ENCODE measurements at regions not wholly inside any gene's neighbourhood (a gene's known extent, or its start where the extent isn't known, plus 50 kb on each side); places are given as distances from the start of the nearest gene placed in this dataset.
A peak's percentile ranks its signal among the peaks of the same experiment; 100 is the strongest.

DNA sequence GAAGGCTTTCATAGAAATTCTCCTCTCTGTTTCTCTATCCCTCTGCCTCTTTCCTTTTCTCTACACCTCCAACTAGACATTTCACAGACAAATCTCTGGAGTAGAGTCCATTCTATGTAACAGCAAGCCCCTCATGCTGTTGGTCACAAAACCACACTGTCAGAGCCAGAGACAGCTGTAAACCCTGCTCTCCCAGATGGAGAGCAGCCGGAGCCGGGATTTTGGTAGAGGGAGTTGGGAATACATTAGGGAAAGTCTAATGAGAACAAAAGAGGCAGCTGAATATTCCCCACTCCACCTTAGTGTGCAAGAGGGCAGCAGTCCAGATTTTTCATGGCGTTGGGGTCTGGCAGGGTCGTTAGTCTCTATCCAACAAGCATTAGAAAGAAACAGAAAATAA lies 68.3 kb upstream of the EDN1 start:
- no peak for DNase-seq (ENCODE audit: low read depth in 1 of 2, low spot score in 1 of 2)

DNA sequence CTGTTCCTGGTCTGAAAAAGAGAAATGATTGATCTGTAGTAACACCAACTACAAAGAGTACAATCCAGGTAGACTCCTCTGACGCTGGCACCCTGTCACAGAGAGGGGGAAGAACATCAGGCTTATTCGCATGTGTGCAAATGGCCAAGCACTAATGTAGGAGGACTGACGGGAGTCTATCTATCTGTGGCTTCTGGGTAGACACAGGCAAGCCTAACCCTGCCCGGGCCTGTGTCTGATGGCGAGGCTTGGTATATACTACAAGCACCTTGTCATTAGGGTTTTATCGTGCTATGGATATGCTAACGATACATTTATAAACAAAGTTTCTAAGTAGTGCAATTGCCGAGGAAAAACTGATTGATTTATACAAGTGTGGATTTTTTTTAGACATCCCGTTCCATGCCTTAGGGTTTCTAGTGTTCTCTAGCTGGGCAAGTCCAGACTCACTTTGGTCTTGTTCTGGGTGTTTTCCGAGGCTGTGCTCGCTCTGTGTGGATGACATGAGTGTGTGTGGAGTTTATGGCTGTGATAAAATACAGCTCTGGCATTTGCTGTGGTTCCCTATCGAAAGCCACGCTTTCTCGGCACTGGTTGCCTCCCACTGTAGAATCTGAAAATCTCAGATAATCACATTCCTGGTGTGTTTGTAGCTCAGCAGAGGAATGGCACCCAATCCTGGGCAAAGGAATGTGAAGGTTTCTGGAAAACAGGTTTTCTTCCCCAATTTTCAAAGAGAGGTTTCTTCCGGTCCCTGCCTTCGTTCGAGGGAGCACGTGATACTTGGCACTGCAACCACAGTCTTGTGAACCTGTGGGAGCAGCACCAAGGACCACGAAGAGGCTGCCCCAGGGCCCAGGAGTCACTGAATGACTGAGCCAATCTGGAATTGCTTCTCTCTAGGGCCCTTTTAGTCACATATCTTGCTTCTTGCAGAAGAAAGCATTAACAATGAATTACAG lies 67.5 kb upstream of the EDN1 start:
- no peak for DNase-seq (ENCODE audit: low read depth in 1 of 2, low spot score in 1 of 2)

DNA sequence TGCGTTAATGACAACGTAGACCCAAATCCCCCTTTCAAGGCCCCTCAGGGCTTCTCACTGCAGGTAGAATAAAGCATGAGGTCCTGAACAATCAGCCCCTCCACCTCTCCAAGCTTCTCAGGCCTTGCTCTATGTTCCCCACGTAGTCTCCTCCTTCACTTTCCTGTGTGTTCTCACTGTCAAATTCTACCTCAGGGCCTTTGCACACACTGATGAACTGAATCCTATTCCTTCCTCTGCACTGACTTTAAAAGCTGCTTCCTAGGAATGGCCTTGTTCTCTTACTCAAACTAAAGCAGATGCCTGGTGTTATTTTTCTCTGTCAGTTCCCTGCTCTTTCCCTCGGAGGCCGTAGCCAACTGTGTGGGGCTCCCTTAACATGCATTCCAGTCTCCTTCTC lies 66.8 kb upstream of the EDN1 start:
- no peak for DNase-seq (ENCODE audit: low read depth in 1 of 2, low spot score in 1 of 2)

DNA sequence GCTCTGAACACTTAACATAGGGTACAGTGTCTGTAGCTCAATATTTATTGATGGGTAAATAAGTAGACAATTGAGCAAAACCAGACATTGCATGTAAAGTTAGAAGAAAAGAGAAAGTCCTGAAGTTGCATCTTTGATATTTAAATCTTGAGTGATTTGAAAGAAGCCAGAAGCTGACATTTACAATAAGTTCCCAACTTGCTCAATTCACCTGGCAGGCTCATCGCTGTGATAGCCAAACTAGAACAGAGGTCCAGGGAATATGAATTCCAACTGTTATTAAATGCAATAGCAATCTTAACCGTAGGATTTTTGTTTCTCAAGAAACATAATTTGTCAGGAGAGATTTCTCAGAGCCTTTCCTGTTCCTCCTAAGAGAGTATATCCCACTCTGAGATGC lies 65.9 kb upstream of the EDN1 start:
- DNase-seq (ENCODE audit: low read depth in 1 of 2, low spot score in 1 of 2): no peak

DNA sequence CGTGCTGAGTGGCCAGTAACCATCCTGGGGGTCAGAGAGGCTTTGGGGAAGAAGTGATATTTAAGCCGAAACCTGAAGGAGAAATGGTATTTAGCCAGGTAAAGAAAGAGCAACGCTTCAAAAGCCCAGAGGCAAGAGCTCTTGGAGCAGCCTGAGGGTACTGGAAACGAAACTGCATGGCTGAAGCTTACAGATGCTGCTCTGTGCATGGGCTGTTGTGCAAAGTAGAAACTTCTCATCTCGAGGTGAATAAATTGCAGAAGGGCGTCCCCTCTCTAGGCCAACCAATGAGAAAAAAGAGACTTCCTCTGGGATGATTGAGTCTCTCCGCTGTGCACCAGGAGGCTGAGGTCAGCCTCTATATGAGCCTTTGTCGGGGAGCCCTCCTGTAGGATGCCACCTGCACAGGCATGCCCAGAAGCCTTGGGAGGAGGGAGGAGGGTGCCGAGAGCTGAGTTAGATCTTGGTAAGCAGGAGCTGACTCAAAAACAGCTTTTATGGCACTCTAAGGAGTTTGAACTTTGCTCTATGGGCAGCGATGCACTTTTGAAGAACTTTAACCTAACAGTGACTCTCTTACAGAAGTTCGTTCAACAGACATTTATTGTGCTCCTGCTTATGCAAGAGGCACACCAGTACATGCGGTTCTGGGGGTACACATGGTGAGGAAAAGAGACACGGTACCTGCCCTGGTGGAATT lies 61.6 kb upstream of the EDN1 start:
- DNase-seq (ENCODE audit: low read depth in 1 of 2, low spot score in 1 of 2): no peak

DNA sequence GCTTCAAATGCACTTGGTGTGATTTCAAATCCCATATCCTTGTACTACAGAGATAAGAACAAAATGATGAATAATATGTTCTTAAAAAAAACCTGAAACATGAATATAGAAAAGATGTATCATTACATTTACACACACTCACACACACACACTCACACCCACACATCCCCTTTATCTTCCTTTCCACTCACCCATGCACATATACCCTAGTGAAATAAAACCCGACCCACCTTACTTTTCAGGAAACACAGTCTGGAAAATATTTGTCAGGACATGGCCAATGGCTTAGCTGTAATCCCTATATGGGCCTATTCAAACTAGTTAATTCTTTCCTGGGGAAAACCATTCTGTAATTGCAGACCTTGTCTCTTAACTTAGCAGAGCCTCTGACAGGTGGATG lies 60.8 kb upstream of the EDN1 start:
- no peak for DNase-seq (ENCODE audit: low read depth in 1 of 2, low spot score in 1 of 2)

DNA sequence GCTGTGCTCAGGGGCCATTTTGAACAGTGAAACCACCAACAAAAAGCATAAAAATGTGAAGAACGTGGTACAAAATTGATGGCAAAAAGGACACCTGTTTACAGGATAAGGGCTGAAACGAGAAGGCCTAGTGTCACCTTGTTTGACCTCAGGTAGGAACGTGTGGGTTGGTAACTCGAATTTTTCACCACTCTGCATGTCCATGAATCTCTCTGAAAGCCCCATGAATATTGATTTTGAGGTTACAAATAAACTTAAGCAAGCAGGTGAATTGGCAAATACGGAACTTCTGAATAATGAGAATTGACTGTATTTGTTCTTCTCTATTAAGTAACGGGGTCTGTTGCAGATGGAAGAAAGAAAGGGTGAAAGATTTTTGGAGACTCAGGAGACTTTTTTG lies 59.6 kb upstream of the EDN1 start:
- DNase-seq (ENCODE audit: low read depth in 1 of 2, low spot score in 1 of 2): no peak

DNA sequence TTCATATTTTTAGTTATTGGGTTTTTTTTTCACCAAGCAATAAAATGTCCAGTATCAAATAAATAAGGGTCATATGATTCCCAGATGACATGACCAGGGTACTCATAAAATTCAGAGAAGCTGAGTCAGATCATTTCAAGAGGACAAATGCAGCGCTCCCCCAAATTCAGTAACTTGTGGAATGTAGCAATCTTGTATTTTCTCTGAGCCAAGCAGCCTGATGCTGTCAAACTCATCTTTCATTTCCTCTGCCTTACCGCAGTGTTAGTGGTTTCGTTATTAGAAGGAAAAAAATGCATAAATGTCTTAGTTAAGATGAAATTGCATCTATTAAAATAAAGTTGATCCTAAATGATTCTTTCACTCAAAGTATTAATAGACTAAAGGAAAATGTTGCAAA lies 57.8 kb upstream of the EDN1 start:
- no peak for DNase-seq (ENCODE audit: low read depth in 1 of 2, low spot score in 1 of 2)

DNA sequence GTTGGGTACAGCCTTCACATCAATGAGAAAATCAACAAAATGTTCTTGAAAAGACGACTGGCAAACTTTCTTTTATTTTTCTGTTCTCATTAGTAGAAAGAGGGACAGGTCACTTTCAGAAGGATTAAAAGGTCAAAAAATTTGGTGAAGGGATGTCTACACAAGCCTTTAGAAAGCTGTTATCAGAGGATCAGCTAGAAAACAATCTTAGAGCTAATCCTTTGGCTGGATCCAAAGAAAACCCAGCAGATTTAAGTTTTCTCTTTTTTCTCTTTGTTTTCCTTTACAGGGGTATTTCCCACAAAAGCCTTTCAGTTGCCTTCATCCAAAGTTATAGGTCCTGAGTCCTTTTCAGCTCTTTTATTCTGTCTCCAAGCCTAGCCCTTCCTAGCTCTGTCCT lies 57.3 kb upstream of the EDN1 start:
- no peak for DNase-seq (ENCODE audit: low read depth in 1 of 2, low spot score in 1 of 2)

DNA sequence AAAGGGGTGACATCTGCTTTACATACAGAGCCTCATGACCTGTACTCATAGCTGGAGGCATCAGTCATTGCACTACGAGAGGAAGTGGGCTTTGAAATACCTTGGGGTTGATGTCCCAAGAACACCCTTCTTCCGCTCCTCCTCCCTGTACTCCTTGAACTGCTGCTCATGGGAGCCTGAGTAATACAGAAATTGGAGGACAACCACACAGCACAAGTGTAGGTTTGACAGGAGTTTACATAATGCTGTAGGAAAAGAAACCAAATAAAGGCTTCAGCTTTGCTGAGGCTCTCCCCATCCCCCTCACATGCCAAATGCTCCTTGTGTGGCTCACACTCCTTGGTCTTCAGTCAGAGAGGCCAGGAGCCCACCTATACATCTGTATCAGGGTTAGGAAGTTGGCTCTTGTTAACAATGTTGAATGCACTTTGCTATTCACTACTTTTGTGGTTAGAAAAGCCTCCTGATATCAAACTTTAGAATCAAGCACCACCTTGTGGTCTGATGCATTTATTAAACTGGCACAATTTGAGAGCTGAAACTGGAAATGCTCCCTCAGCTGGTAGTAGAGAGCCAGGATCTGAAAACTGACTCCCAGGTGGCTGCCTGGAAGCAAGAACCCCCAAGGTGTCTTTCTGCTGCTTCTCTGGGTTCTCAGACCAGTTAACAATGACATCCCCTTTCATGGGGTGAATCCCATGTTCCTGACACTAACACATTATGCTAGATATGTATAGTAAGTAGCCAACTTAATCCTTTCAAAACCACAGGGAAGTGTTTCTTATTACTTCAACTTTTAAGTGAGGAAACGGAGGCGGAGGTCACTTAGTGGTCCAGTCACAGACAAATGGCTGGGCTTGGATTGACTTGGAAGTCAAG lies 56.2 kb upstream of the EDN1 start:
- peak in 1 of 2 donors; percentile 37 for DNase-seq (ENCODE audit: low read depth in 1 of 2, low spot score in 1 of 2)

DNA sequence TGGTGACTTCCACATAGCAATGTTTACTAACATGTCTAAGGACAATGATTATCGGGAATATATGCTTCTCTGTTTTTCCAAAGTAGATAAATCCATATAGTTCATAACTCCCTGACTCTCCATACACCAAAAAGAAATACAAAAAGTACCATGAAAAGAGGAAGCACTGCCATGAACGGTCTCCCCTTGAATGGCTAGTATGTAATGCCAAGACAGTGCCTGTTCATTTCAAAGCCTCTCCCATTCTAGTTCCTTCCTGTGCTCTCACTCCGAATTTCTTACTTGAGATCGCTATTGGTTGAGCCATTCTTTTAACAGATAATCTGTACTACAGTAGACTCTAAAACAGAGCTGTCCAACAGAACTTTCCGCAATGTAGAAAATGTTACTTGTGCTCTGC lies 54.8 kb upstream of the EDN1 start:
- DNase-seq (ENCODE audit: low read depth in 1 of 2, low spot score in 1 of 2): no peak

DNA sequence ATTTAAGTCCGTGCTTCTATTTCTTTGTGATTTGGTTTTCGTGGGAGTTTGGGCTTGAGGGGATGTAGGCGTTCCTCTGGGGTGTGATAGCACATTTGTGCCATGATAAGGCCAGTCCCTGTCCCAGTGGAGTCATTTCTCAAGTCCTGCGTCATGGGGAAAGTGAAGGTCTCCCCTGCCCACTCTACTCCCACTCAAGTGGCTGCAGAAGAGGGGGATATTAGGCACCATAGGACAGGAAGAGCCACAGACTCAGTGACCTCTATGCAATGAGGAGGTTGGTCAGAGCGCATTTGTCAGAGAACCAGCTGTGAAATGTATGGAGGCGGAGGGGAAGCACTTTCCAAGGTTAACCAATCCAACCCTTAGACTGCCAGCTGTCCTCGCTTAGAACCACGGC lies 51.9 kb upstream of the EDN1 start:
- no peak for DNase-seq (ENCODE audit: low read depth in 1 of 2, low spot score in 1 of 2)

Data from activated CD4-positive, alpha-beta T cell treated with anti-CD3 and anti-CD28 coated beads, Interleukin-2, amount 50 U/mL, for 24 hours (primary cell).